ENCODE measurements at regions not wholly inside any gene's neighbourhood (a gene's known extent, or its start where the extent isn't known, plus 50 kb on each side); places are given as distances from the start of the nearest gene placed in this dataset.

DNA sequence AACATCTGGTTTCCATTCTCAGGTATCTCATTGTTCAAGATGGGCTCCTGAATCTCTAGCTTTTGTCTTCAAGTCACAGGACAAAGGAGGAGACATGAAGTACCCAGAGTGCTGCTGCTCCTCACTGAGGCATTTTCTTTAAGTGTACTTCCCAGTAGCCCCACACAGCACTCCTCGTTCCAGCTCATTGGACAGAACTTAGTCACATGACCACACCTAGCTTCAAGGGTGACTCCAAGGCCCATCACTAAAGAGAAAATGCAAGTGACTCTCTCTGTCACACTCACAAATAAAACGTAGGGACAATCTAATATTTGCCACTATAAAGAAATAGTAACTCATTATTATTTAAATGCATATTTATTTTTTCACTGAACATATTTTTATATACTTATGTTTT is 58.3 kb upstream of the NEUROD6 start:
- H3K4me1 ChIP-seq (ENCODE audit: control insufficient read depth in 2 of 2, insufficient read depth in 2 of 2, low read length in 2 of 2) = no peaks in the 10 kb centered on the region
- H3K4me3 ChIP-seq (ENCODE audit: low read length) = no peak overlapping the region
- H3K9me3 ChIP-seq (ENCODE audit: control insufficient read depth in 2 of 3, low read length in 3 of 3) = no peaks in the 10 kb centered on the region
- no peaks in the 10 kb centered on the region for H3K27me3 ChIP-seq (ENCODE audit: control insufficient read depth in 2 of 2, insufficient read depth in 2 of 2, low read length in 2 of 2)
- ChIA-PET CTCF (no interaction called here), POLR2A (no interaction called here)
- ATAC-seq (no peak), DNase-seq (no peak)
- H3K4me3 Mint-ChIP-seq = no peak overlapping the region
- no peaks in the 10 kb centered on the region for H3K36me3 Mint-ChIP-seq
- H3K27ac ChIP-seq (ENCODE audit: low read depth, low read length) = no peak overlapping the region
- H3K9me3 Mint-ChIP-seq = peaks cover 0 to 4% (median 0%) of the 10 kb centered on the region in 11 donors
- H3K27ac Mint-ChIP-seq = no peak overlapping the region
- H3K4me1 Mint-ChIP-seq = no peaks in the 10 kb centered on the region
- no peaks in the 10 kb centered on the region for H3K36me3 ChIP-seq (ENCODE audit: control insufficient read depth in 2 of 3, insufficient read depth in 3 of 3, low read length in 3 of 3)
- no peaks in the 10 kb centered on the region for H3K27me3 Mint-ChIP-seq
- intact Hi-C loops (cut with micrococcal nuclease) = no loop called here

DNA sequence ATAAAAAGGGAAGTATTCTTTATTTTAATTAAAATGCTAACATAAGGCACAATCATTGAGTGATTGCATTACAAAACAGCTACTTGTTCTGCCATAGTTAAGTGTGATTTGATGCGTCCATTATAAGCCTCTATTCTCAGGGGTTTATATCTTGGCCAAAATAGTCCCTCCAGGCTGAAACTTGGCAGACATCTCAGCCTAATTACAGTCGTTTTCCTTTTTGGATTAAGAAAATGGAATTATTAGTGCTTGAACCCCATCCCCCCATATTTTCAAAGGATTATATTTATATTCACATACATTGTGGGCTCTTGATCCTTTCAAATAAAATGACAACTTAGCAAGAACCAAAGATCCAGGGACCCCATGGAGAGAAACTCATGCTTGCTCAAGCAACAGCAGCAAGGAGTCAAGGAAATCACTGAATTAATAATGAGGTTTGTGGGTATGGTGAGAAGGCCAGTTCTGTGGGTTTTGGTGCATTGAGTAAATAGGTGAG is 66.7 kb upstream of the NEUROD6 start:
- no peaks in the 10 kb centered on the region for H3K36me3 Mint-ChIP-seq
- ChIA-PET POLR2A (no interaction called here), CTCF (no interaction called here)
- H3K36me3 ChIP-seq (ENCODE audit: control insufficient read depth in 2 of 3, insufficient read depth in 3 of 3, low read length in 3 of 3) = no peaks in the 10 kb centered on the region
- no peaks in the 10 kb centered on the region for H3K27me3 ChIP-seq (ENCODE audit: control insufficient read depth in 2 of 2, insufficient read depth in 2 of 2, low read length in 2 of 2)
- H3K4me3 ChIP-seq (ENCODE audit: low read length) = no peak overlapping the region
- H3K27ac ChIP-seq (ENCODE audit: low read depth, low read length) = no peak overlapping the region
- H3K4me1 ChIP-seq (ENCODE audit: control insufficient read depth in 2 of 2, insufficient read depth in 2 of 2, low read length in 2 of 2) = no peaks in the 10 kb centered on the region
- H3K9me3 ChIP-seq (ENCODE audit: control insufficient read depth in 2 of 3, low read length in 3 of 3) = no peaks in the 10 kb centered on the region
- no peak overlapping the region for H3K4me3 Mint-ChIP-seq
- intact Hi-C loops (cut with micrococcal nuclease) = no loop called here
- no peaks in the 10 kb centered on the region for H3K4me1 Mint-ChIP-seq
- peaks cover 0 to 14% (median 4%) of the 10 kb centered on the region in 11 donors for H3K9me3 Mint-ChIP-seq
- ATAC-seq (no peak), DNase-seq (no peak)
- H3K27me3 Mint-ChIP-seq = peaks cover 0 to 5% (median 0%) of the 10 kb centered on the region in 5 donors
- no peak overlapping the region for H3K27ac Mint-ChIP-seq

DNA sequence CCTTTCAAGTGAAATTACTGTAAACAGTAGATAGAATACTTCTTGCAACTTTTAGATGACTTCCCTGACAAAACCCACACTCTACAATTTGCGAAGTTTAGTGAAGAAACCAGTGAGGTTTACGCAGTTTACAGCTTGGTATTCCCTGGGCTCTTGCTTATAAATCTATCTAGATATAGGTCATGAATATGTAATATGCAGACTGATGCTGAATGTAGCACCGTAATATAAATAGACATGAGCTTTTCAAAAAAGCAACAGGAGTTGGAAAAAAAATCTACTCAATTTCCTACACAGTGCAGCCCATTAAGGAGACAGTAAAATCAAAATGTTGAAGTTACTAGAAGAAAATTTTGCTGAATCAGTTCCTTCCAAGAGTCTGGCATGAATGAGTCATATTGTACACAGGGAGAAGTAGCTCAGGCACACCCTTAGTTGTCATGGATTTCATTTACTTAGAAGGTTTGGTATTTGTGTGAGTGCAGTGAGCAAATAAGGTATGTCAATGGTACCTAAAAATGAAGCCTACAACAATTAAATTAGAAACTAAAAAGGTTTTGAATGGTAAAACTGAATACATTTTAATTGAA is 67.7 kb upstream of the NEUROD6 start:
- no peak overlapping the region for H3K27ac Mint-ChIP-seq
- no peaks in the 10 kb centered on the region for H3K4me1 Mint-ChIP-seq
- H3K4me3 ChIP-seq (ENCODE audit: low read length) = no peak overlapping the region
- no peak overlapping the region for H3K4me3 Mint-ChIP-seq
- H3K27ac ChIP-seq (ENCODE audit: low read depth, low read length) = no peak overlapping the region
- DNase-seq (no peak), ATAC-seq (no peak)
- ChIA-PET POLR2A (no interaction called here), CTCF (no interaction called here)
- H3K27me3 ChIP-seq (ENCODE audit: control insufficient read depth in 2 of 2, insufficient read depth in 2 of 2, low read length in 2 of 2) = no peaks in the 10 kb centered on the region
- H3K4me1 ChIP-seq (ENCODE audit: control insufficient read depth in 2 of 2, insufficient read depth in 2 of 2, low read length in 2 of 2) = no peaks in the 10 kb centered on the region
- H3K36me3 ChIP-seq (ENCODE audit: control insufficient read depth in 2 of 3, insufficient read depth in 3 of 3, low read length in 3 of 3) = no peaks in the 10 kb centered on the region
- intact Hi-C loops (cut with micrococcal nuclease) = no loop called here
- H3K9me3 Mint-ChIP-seq = peaks cover 0 to 14% (median 4%) of the 10 kb centered on the region in 11 donors
- peaks cover 0 to 5% (median 0%) of the 10 kb centered on the region in 5 donors for H3K27me3 Mint-ChIP-seq
- H3K36me3 Mint-ChIP-seq = no peaks in the 10 kb centered on the region
- H3K9me3 ChIP-seq (ENCODE audit: control insufficient read depth in 2 of 3, low read length in 3 of 3) = no peaks in the 10 kb centered on the region

DNA sequence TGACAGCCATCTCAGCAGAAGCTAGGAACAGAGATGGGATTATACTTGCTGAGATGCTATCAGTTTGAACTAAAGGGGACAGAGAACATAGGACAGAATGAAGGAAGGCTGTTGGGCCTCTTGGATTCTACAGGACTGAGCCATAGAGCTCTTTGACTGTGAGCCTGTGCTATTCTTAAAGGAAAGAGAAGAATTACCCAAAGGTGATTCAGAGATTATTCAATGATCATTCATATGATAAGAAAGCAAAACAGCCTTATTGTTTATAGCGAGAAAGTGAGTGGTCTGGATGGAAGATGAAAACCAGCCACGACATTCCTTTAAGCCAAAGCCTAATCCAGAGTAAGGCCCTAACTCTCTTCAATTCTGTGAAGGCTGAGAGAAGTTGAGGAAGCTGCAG is 69.7 kb upstream of the NEUROD6 start:
- ATAC-seq (no peak), DNase-seq (no peak)
- Histone ChIP-seq H3K4me3 (ENCODE audit: low read length) (no peak overlapping the region), H3K9me3 (ENCODE audit: control insufficient read depth in 2 of 3, low read length in 3 of 3) (no peaks in the 10 kb centered on the region), H3K4me1 (ENCODE audit: control insufficient read depth in 2 of 2, insufficient read depth in 2 of 2, low read length in 2 of 2) (no peaks in the 10 kb centered on the region), H3K27ac (ENCODE audit: low read depth, low read length) (no peak overlapping the region), H3K36me3 (ENCODE audit: control insufficient read depth in 2 of 3, insufficient read depth in 3 of 3, low read length in 3 of 3) (no peaks in the 10 kb centered on the region), H3K27me3 (ENCODE audit: control insufficient read depth in 2 of 2, insufficient read depth in 2 of 2, low read length in 2 of 2) (no peaks in the 10 kb centered on the region)
- CTCF ChIA-PET = no interaction called here
- H3K27ac Mint-ChIP-seq = no peak overlapping the region
- H3K4me1 Mint-ChIP-seq = no peaks in the 10 kb centered on the region
- intact Hi-C loops (cut with micrococcal nuclease) = no loop called here
- peaks cover 0 to 14% (median 4%) of the 10 kb centered on the region in 11 donors for H3K9me3 Mint-ChIP-seq
- POLR2A ChIA-PET = no interaction called here
- no peaks in the 10 kb centered on the region for H3K36me3 Mint-ChIP-seq
- peaks cover 0 to 5% (median 0%) of the 10 kb centered on the region in 5 donors for H3K27me3 Mint-ChIP-seq
- no peak overlapping the region for H3K4me3 Mint-ChIP-seq

DNA sequence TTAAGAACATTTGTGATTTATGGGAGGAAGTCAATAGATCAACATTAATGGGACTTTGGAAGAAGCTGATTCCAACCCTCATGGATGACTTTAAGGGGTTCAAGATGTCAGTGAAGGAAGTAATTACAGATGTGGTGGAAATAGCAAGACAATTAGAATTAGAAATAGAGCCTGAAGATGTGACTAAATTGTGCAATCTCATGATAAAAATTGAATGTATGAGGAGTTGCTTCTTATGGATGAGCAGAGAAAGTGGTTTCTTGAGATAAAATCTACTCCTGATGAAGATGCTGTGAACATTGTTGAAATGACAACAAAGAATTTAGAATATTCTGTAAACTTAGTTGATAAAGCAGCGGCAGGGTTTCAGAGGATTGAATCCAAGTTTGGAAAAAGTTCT is 70.9 kb upstream of the NEUROD6 start:
- ChIA-PET POLR2A (no interaction called here), CTCF (no interaction called here)
- DNase-seq = no peak
- no peak overlapping the region for H3K4me3 Mint-ChIP-seq
- H3K27ac ChIP-seq (ENCODE audit: low read depth, low read length) = no peak overlapping the region
- intact Hi-C loops (cut with micrococcal nuclease) = no loop called here
- no peaks in the 10 kb centered on the region for H3K4me1 ChIP-seq (ENCODE audit: control insufficient read depth in 2 of 2, insufficient read depth in 2 of 2, low read length in 2 of 2)
- no peaks in the 10 kb centered on the region for H3K36me3 Mint-ChIP-seq
- H3K27me3 ChIP-seq (ENCODE audit: control insufficient read depth in 2 of 2, insufficient read depth in 2 of 2, low read length in 2 of 2) = no peaks in the 10 kb centered on the region
- ATAC-seq = no peak
- H3K36me3 ChIP-seq (ENCODE audit: control insufficient read depth in 2 of 3, insufficient read depth in 3 of 3, low read length in 3 of 3) = no peaks in the 10 kb centered on the region
- H3K9me3 Mint-ChIP-seq = peaks cover 0 to 7% (median 3%) of the 10 kb centered on the region in 11 donors
- H3K4me1 Mint-ChIP-seq = no peaks in the 10 kb centered on the region
- H3K9me3 ChIP-seq (ENCODE audit: control insufficient read depth in 2 of 3, low read length in 3 of 3) = no peaks in the 10 kb centered on the region
- H3K27ac Mint-ChIP-seq = no peak overlapping the region
- H3K27me3 Mint-ChIP-seq = peaks cover 0 to 5% (median 0%) of the 10 kb centered on the region in 5 donors
- H3K4me3 ChIP-seq (ENCODE audit: low read length) = no peak overlapping the region

DNA sequence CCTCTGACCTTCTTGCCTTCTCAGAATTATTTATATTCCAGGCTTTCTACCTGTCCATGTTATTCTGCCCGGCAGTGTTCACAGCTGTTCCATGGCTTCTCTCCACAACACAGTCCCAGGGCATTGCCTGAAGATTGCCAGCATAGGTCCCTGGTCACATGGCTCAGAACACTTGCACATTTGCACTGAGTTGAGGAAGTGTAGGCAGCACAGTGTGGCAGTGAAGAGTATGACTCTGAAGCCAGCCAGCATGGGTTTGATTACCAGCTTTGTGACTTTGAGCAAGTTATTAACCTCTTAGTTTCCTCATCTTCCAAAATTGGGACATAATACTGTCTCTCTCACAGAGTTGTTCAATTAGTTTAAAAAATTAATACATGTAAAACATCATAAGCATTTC is 73.2 kb upstream of the NEUROD6 start:
- Histone ChIP-seq H3K27ac (ENCODE audit: low read depth, low read length) (no peak overlapping the region), H3K9me3 (ENCODE audit: control insufficient read depth in 2 of 3, low read length in 3 of 3) (no peaks in the 10 kb centered on the region), H3K27me3 (ENCODE audit: control insufficient read depth in 2 of 2, insufficient read depth in 2 of 2, low read length in 2 of 2) (no peaks in the 10 kb centered on the region), H3K4me1 (ENCODE audit: control insufficient read depth in 2 of 2, insufficient read depth in 2 of 2, low read length in 2 of 2) (no peaks in the 10 kb centered on the region), H3K36me3 (ENCODE audit: control insufficient read depth in 2 of 3, insufficient read depth in 3 of 3, low read length in 3 of 3) (no peaks in the 10 kb centered on the region), H3K4me3 (ENCODE audit: low read length) (no peak overlapping the region)
- ChIA-PET POLR2A (no interaction called here), CTCF (no interaction called here)
- H3K27me3 Mint-ChIP-seq = no peaks in the 10 kb centered on the region
- H3K9me3 Mint-ChIP-seq = peaks cover 0 to 5% (median 3%) of the 10 kb centered on the region in 11 donors
- intact Hi-C loops (cut with micrococcal nuclease) = no loop called here
- no peak overlapping the region for H3K4me3 Mint-ChIP-seq
- no peak for ATAC-seq
- no peak overlapping the region for H3K27ac Mint-ChIP-seq
- no peaks in the 10 kb centered on the region for H3K4me1 Mint-ChIP-seq
- H3K36me3 Mint-ChIP-seq = no peaks in the 10 kb centered on the region
- no peak for DNase-seq

DNA sequence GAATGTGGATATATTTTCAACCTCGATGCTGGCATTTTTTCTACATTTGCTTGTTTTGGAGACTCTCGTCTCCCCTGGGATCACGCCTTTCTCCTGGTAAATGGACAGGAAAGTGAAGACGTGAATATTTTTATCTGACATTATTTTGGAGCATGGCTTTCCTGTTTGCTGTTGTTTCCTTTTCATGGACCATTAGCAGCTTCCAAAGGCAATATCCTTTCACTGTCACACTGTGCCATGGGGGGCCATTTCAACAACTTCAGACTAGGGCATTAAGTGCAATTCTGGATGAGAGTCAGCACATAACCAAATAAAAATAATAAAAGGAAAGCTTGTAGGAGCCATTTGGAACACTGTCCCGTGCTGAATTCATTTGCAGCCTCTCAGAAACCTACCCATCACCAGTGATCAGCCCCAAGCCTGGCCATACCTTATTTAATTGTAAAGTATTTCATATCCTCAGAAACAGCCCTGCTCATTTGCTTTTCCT is 75.9 kb upstream of the NEUROD6 start:
- H3K9me3 ChIP-seq (ENCODE audit: control insufficient read depth in 2 of 3, low read length in 3 of 3) = no peaks in the 10 kb centered on the region
- no peaks in the 10 kb centered on the region for H3K36me3 ChIP-seq (ENCODE audit: control insufficient read depth in 2 of 3, insufficient read depth in 3 of 3, low read length in 3 of 3)
- Mint-ChIP-seq H3K27ac (no peak overlapping the region), H3K4me3 (no peak overlapping the region), H3K27me3 (peaks cover 0 to 3% (median 0%) of the 10 kb centered on the region in 5 donors), H3K4me1 (no peaks in the 10 kb centered on the region), H3K9me3 (peaks cover 0 to 4% (median 0%) of the 10 kb centered on the region in 11 donors), H3K36me3 (no peaks in the 10 kb centered on the region)
- H3K27me3 ChIP-seq (ENCODE audit: control insufficient read depth in 2 of 2, insufficient read depth in 2 of 2, low read length in 2 of 2) = no peaks in the 10 kb centered on the region
- H3K4me1 ChIP-seq (ENCODE audit: control insufficient read depth in 2 of 2, insufficient read depth in 2 of 2, low read length in 2 of 2) = no peaks in the 10 kb centered on the region
- ChIA-PET CTCF (no interaction called here), POLR2A (no interaction called here)
- no peak overlapping the region for H3K4me3 ChIP-seq (ENCODE audit: low read length)
- intact Hi-C loops (cut with micrococcal nuclease) = no loop called here
- DNase-seq (no peak), ATAC-seq (no peak)
- H3K27ac ChIP-seq (ENCODE audit: low read depth, low read length) = no peak overlapping the region
